ENCODE measurements at regions not wholly inside any gene's neighbourhood (a gene's known extent, or its start where the extent isn't known, plus 50 kb on each side); places are given as distances from the start of the nearest gene placed in this dataset.

- DNase-seq (ENCODE audit: extremely low read depth, low read depth): peak; percentile 41
Measured at GRCh38 chrX:67780694-67781109, 236.9 kb downstream of the AR start.

GRCh38 chrX:67781132-67781531 lies 237.3 kb downstream of the AR start:
- DNase-seq (ENCODE audit: extremely low read depth, low read depth): no peak

- no peak for DNase-seq (ENCODE audit: extremely low read depth, low read depth)
Measured at GRCh38 chrX:67784712-67785111, 240.9 kb downstream of the AR start.

- DNase-seq (ENCODE audit: extremely low read depth, low read depth): no peak
Measured at GRCh38 chrX:67787196-67787595, 243.4 kb downstream of the AR start.

GRCh38 chrX:67789536-67789935 lies 245.7 kb downstream of the AR start:
- no peak for DNase-seq (ENCODE audit: extremely low read depth, low read depth)
